ENCODE measurements at regions not wholly inside any gene's neighbourhood (a gene's known extent, or its start where the extent isn't known, plus 50 kb on each side); places are given as distances from the start of the nearest gene placed in this dataset.

- no peak for TF ChIP-seq MAX (IDR thresholded peaks at IDR 0.05)
- TF ChIP-seq CTCF (IDR thresholded peaks at IDR 0.05; ENCODE audit: low read depth, low read length, missing input control), result no peak
- TF ChIP-seq ATF3 (IDR thresholded peaks at IDR 0.05), result no peak
- TF ChIP-seq YY1 (IDR thresholded peaks at IDR 0.05), result no peak
- TF ChIP-seq RAD21 (IDR thresholded peaks at IDR 0.05), result no peak
- no peak for TF ChIP-seq JUND (IDR thresholded peaks at IDR 0.05)
- no peak for TF ChIP-seq REST (IDR thresholded peaks at IDR 0.05)
- TF ChIP-seq RXRA (IDR thresholded peaks at IDR 0.05), result no peak
- no peak for TF ChIP-seq TAF1 (conservative IDR thresholded peaks at IDR 0.05)
- no peak for TF ChIP-seq SP1 (IDR thresholded peaks at IDR 0.05)
- TF ChIP-seq ZBTB33 (IDR thresholded peaks at IDR 0.05), result no peak
Observed at GRCh38 chrX:94435799-94436198, 761.8 kb downstream of the FAM133A start.
